DND-41 (cell line): ENCODE measurements at regions not wholly inside any gene's neighbourhood (a gene's known extent, or its start where the extent isn't known, plus 50 kb on each side); places are given as distances from the start of the nearest gene placed in this dataset.

ENCODE experiments used
- ATAC-seq: fragments of 200-7000 bp; cut with Tn5 transposase; 3 replicates; pipeline ENCODE4 v1.9.1; 2021; ENCODE audit warnings: low read depth; ENCODE audit not compliant: insufficient read depth
- DNase-seq: peaks from one replicate; pipeline ENCODE4 v3.0.0-alpha.2; 2020
- H2AFZ ChIP-seq: 2 replicates; pipeline ENCODE4 v1.6.0; 2012; ENCODE audit warnings: low read depth, low read length
- H3K27ac ChIP-seq: 2 replicates; pipeline ENCODE4 v1.5.1; 2012; ENCODE audit warnings: low read length, inconsistent platforms
- H3K27me3 ChIP-seq: fragments of 200-600 bp; sonication (generic); 2 replicates; pipeline ENCODE4 v1.6.0; 2012; ENCODE audit warnings: low read length, mild to moderate bottlenecking, inconsistent platforms; ENCODE audit not compliant: insufficient read depth, poor library complexity
- H3K36me3 ChIP-seq: 2 replicates; pipeline ENCODE4 v1.5.1; 2012; ENCODE audit warnings: low read length, inconsistent platforms; ENCODE audit not compliant: insufficient read depth
- H3K4me1 ChIP-seq: 2 replicates; pipeline ENCODE4 v1.5.1; 2012; ENCODE audit warnings: mild to moderate bottlenecking, low read length; ENCODE audit not compliant: insufficient read depth
- H3K4me2 ChIP-seq: 2 replicates; pipeline ENCODE4 v1.6.0; 2012; ENCODE audit warnings: mild to moderate bottlenecking, moderate library complexity, low read length, inconsistent platforms; ENCODE audit not compliant: insufficient read depth
- H3K4me3 ChIP-seq, 2 experiments: fragments of 200-600 bp in 1 of 2; shearing (Covaris generic) in 1 of 2; 2 replicates each; pipeline ENCODE4 v1.5.1; 2012 to 2016; ENCODE audit warnings: inconsistent platforms in 2 of 2, low read length in 2 of 2, mild to moderate bottlenecking in 2 of 2, low read depth in 1 of 2, moderate library complexity in 1 of 2
- H3K79me2 ChIP-seq: 2 replicates; pipeline ENCODE4 v1.6.0; 2012; ENCODE audit warnings: low read length, inconsistent platforms; ENCODE audit not compliant: insufficient read depth
- H3K9ac ChIP-seq: 2 replicates; pipeline ENCODE4 v1.6.0; 2012; ENCODE audit warnings: low read depth, mild to moderate bottlenecking, inconsistent platforms, low read length, moderate library complexity
- H3K9me3 ChIP-seq: 2 replicates; pipeline ENCODE4 v1.5.1; 2012; ENCODE audit warnings: low read length, moderate library complexity, mild to moderate bottlenecking, inconsistent platforms; ENCODE audit not compliant: insufficient read depth, severe bottlenecking
- H4K20me1 ChIP-seq: 2 replicates; pipeline ENCODE4 v1.6.0; 2012; ENCODE audit warnings: low read length; ENCODE audit not compliant: insufficient read depth
- EZH2 ChIP-seq: IDR thresholded peaks from 3 replicates; pipeline ENCODE4 v1.6.1; 2012; ENCODE audit warnings: borderline replicate concordance, low read depth, mild to moderate bottlenecking, moderate library complexity, low read length, inconsistent platforms; ENCODE audit not compliant: severe bottlenecking
- TF ChIP-seq, protein P1 (sequence below): IDR thresholded peaks from 2 replicates; pipeline ENCODE4 v1.5.1; 2012; ENCODE audit warnings: borderline replicate concordance, low read length, moderate library complexity, mild to moderate bottlenecking; ENCODE audit not compliant: poor library complexity, severe bottlenecking; ENCODE audit errors: extremely low read depth

DNA sequence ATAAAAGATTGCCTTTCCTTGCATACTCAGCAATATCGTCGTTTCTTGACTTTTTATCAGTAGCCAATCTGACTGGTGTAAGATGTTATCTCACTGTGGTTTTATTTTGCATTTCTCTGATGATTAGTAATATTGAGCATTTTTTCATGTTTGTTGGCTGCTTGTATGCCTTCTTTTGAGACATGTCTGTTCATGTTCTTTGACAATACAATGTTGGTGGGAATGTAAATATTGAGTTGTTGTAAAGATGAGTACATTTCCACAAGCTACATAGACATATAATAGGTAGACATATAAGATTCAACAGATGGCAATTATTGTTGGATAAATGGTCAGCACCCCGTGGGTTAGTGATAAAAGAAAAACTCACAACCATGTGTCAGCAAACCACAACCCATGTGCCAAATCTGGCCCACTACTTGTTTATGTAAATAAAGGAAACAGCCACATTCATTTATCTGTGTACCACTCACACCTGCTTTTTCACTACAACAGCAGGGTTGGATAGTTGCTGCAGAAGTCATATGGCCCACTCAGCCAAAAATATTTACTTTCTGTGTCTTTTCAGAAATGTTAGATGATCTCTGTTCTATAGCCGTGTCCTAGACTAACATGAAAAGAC, 153.1 kb upstream of the VCX start:
- DNase-seq (no peak), ATAC-seq (peak; percentile 14; the same call in 1 of the 3 replicates)
- no peaks in the 10 kb centered on the region for H4K20me1 ChIP-seq
- H3K4me1 ChIP-seq, result peaks cover 22% of the 10 kb centered on the region
- no peaks in the 10 kb centered on the region for H3K27me3 ChIP-seq
- no peaks in the 10 kb centered on the region for H3K79me2 ChIP-seq
- H3K36me3 ChIP-seq, result no peaks in the 10 kb centered on the region
- H3K9ac ChIP-seq, result no peak overlapping the region
- H3K27ac ChIP-seq, result no peak overlapping the region; the same call in 1 of the 2 replicates
- no peak overlapping the region for H2AFZ ChIP-seq
- TF ChIP-seq, protein P1, sequence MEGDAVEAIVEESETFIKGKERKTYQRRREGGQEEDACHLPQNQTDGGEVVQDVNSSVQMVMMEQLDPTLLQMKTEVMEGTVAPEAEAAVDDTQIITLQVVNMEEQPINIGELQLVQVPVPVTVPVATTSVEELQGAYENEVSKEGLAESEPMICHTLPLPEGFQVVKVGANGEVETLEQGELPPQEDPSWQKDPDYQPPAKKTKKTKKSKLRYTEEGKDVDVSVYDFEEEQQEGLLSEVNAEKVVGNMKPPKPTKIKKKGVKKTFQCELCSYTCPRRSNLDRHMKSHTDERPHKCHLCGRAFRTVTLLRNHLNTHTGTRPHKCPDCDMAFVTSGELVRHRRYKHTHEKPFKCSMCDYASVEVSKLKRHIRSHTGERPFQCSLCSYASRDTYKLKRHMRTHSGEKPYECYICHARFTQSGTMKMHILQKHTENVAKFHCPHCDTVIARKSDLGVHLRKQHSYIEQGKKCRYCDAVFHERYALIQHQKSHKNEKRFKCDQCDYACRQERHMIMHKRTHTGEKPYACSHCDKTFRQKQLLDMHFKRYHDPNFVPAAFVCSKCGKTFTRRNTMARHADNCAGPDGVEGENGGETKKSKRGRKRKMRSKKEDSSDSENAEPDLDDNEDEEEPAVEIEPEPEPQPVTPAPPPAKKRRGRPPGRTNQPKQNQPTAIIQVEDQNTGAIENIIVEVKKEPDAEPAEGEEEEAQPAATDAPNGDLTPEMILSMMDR, result no peak
- TF ChIP-seq EZH2, result no peak
- no peaks in the 10 kb centered on the region for H3K9me3 ChIP-seq
- no peak overlapping the region for H3K4me3 ChIP-seq
- H3K4me2 ChIP-seq, result peak overlapping the region; percentile 22; the same call in 1 of the 2 replicates

DNA sequence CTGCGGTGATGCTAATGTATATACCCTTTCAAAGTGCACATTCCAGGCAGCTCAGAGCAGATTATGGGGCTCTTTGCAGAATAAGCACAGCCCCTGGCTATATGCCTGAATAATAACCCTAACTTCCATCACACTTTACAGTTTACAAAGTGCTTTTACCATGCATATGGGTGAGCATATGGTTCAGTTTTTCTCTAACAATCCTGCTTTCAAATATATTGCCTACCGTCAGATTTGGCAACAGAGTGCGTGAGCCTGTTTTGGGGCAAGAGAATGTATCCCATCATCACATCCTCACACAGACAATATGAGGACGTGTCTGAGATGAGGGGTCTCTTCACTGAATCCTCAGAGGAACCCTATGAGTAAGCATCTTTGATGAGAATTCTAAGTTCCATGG, 162.8 kb upstream of the VCX start:
- Histone ChIP-seq H3K9me3 (no peaks in the 10 kb centered on the region), H3K27me3 (no peaks in the 10 kb centered on the region), H3K4me2 (no peak overlapping the region), H3K36me3 (no peaks in the 10 kb centered on the region), H4K20me1 (no peaks in the 10 kb centered on the region), H3K27ac (no peak overlapping the region), H3K4me1 (no peaks in the 10 kb centered on the region), H3K9ac (no peak overlapping the region), H3K79me2 (no peaks in the 10 kb centered on the region), H2AFZ (no peak overlapping the region), H3K4me3 (no peak overlapping the region)
- TF ChIP-seq, protein P1, result no peak
- no peak for TF ChIP-seq EZH2
- DNase-seq, result no peak
- ATAC-seq, result no peak

DNA sequence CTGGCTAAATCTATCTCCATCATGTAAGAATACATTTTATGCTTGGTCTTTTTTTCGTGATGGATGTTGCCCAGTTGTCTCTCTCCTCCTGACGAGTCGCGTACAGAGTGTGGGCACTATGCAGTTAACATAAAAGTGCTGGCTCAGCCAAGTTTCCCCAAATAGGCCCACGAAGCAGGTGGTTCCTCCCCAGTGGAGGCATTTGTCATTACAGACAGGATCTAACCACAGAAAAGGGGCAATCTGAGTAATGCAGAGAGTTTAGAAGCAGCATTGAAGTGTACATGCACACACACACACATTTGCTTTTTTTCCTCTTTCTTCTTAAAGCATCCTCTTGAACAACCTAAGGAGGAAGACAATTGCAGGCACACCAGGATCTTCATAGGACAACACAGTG, 188.7 kb upstream of the VCX start:
- H3K9ac ChIP-seq, result no peak overlapping the region
- no peak overlapping the region for H3K27ac ChIP-seq
- peaks cover 17% of the 10 kb centered on the region for H3K9me3 ChIP-seq
- no peak overlapping the region for H2AFZ ChIP-seq
- H3K36me3 ChIP-seq, result no peaks in the 10 kb centered on the region
- H4K20me1 ChIP-seq, result no peaks in the 10 kb centered on the region
- no peaks in the 10 kb centered on the region for H3K79me2 ChIP-seq
- no peak overlapping the region for H3K4me3 ChIP-seq
- no peaks in the 10 kb centered on the region for H3K4me1 ChIP-seq
- H3K27me3 ChIP-seq, result no peaks in the 10 kb centered on the region
- no peak for TF ChIP-seq EZH2
- TF ChIP-seq, protein P1, result peak; percentile 2
- ATAC-seq (peak; percentile 42; the same call in 1 of the 3 replicates), DNase-seq (peak; percentile 6)
- H3K4me2 ChIP-seq, result no peak overlapping the region

DNA sequence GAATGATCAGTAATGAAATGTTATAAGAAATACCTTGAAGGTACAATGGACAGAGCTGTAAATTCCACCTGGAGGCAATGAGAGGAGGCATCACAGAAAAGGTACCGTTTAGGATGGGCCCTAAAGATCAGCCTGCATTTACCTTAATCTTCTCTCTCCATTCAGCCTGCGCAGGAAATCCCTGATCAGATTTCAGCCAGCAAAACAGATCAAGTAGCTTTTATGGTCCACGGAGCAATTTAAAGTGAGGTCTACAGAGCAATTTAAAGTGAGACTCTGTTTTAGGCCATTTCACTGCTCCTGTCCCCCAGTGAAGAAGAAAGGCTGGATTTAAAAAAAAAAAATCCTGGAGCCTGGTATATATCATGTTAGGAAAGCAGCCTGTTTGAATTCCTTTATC, 195.1 kb upstream of the VCX start:
- TF ChIP-seq, protein P1, result no peak
- TF ChIP-seq EZH2, result no peak
- no peak overlapping the region for H3K4me2 ChIP-seq
- no peak overlapping the region for H3K4me3 ChIP-seq
- ATAC-seq, result no peak
- no peaks in the 10 kb centered on the region for H4K20me1 ChIP-seq
- H2AFZ ChIP-seq, result no peak overlapping the region
- H3K4me1 ChIP-seq, result no peaks in the 10 kb centered on the region
- H3K9me3 ChIP-seq, result no peaks in the 10 kb centered on the region
- H3K27me3 ChIP-seq, result no peaks in the 10 kb centered on the region
- DNase-seq, result no peak
- H3K27ac ChIP-seq, result no peak overlapping the region
- no peak overlapping the region for H3K9ac ChIP-seq
- no peaks in the 10 kb centered on the region for H3K36me3 ChIP-seq
- H3K79me2 ChIP-seq, result no peaks in the 10 kb centered on the region
